GM21529 (cell line): ENCODE measurements at regions not wholly inside any gene's neighbourhood (a gene's known extent, or its start where the extent isn't known, plus 50 kb on each side); places are given as distances from the start of the nearest gene placed in this dataset.

Experiments
- ATAC-seq: cut with Tn5 transposase; IDR thresholded peaks from one replicate; pipeline ENCODE4 v1.9.1; 2021; ENCODE audit not compliant: unreplicated experiment

GRCh38 chr17:77854759-77855745 is 103.5 kb upstream of the TNRC6C start:
- no peak for ATAC-seq

- no peak for ATAC-seq
Measured at GRCh38 chr17:77856551-77857305, 101.8 kb upstream of the TNRC6C start.

DNA sequence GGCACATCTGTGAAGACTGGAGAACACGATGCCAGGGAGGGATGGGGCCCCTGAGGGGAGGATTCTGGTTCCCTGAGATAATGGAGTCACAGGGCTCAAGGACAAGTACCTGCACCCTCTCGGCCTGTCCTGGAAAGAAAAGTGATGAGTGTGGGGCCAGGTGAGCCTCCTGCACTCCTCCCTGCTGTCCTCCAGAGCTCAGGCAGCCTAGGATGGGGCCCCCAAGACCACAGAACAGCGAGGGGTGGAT is 101.3 kb upstream of the TNRC6C start:
- ATAC-seq: no peak

DNA sequence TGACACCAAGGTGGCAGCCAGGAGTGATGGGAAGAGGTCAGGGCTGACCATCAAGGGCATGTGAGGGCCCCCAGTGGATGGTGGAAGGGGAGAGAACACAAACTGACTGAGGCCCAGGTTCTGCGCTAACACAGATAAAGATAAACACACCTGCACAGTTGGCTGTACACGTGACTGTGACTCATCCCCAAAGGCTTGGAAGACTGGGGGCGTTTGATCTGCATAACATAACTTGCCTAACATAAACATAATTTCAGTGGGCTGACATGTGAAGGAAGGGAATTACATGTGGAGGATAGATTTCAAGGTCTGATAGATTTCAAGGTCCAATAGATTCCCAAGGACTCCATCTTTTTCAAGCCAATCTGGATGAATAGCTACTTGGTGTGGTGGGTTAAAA is 100.9 kb upstream of the TNRC6C start:
- no peak for ATAC-seq

DNA sequence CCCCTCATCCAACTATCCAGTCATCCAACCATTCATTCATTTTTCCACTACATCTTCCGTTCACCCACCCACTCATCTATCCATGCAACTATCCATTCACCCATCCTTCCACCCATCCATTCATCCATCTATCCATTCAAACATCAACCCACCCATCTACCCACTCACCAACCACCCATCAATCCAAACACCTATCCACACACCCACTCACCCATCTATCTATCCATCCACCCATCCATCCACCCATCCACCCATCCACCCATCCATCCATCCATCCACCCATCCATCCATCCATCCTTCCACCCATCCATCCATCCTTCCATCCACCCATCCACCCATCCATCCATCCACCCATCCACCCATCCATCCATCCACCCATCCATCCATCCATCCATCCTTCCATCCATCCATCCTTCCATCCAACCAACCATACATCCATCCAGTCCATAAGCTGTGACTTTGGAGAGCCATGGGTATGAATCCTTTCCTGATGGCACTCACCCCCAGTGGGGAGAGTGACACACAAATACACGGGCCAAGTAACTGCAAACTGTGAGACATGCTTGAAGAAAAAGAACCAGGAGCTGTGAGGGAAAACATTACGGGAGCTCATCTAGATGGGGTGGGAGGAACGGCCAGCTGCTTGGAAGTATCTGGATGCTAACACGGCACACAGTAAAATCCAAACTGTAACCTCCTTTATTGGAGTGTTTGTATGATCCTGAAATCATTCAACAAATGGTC is 100.0 kb upstream of the TNRC6C start:
- no peak for ATAC-seq

GRCh38 chr17:77859035-77859810 is 99.3 kb upstream of the TNRC6C start:
- ATAC-seq: no peak

GRCh38 chr17:77861133-77861695 is 97.3 kb upstream of the TNRC6C start:
- no peak for ATAC-seq

- no peak for ATAC-seq
Measured at GRCh38 chr17:77861981-77862645, 96.4 kb upstream of the TNRC6C start.

- ATAC-seq: no peak
Measured at GRCh38 chr17:77862890-77863813, 95.4 kb upstream of the TNRC6C start.

DNA sequence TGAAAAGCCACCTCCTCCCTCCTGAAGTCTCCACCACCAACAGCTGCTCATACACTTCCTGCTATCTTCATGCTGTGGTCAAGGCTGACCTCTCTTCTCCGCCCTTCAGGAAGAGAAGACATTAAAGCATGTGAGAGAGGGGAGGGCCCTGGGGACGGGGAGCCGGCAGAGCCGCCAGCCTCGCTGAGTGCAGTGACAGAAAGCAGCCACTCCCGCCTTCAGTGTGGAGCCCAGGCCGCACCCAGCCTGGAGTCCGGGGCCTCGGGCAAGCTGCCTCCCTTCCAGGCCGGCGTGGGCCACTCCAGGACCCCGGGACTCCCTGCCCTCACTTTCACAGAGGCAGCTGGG is 94.7 kb upstream of the TNRC6C start:
- no peak for ATAC-seq

DNA sequence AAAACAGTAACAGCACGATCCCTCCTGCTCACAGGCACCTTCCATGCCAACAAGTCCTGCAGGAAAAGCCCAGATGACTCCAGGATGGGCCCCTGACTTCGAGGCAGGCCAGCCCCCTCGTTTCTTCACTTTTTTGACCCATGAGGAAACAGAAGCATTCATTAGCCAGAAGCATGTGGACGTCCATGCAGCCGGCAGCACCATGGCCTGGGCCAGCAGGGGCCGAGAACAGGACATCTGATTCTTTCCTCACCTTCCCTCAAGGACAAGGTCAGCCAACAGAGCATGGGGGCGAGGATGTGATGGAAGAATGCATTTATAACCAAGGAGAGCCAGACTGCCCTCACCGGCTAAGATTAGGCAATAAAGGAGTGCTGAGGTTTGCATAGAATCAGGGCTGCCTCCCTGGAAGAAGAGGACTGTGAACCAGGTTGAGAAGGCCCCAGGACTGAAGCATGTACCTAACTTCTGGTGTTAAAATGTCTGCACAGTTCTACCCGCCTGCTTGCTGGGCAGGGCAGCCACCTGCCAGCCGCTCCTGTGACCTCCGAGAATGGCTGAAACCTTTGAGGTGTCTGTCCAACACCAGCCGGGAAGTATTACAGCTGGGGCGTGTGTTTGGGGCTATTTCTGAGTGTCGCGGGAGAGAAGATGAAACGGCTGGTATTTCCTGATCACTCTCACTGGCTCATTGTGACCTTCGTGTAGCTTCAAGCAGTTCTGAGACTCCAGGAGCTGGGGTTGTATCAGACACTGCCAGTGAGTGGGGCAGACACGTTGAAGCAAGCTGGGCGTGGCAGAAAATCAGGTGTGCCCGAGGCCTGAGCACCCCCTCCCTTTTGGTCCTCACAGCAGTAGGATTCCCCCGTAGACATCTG is 94.0 kb upstream of the TNRC6C start:
- ATAC-seq: no peak

DNA sequence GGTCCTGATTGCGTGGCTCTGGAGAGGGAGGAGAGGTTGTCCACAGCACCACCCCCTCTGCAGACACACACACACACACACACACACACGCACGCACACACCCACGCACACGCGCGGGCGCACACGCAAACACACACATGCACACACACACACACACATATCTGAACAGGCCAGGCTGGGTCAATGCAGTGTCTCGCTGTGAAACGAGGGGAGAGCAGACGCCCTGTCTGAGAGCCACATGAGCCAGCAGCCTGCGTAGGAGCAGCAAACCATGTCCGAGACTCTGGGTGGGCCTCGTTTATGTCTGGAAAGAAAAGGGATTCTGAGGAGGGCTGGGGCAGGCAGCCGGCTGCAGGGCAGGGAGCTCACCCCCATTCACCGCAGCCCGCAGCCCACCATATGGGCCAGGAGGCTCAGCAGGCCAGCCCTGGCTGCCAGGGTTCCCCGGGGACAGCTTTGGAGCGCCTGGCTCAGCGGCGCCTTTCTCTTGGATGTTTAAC is 93.3 kb upstream of the TNRC6C start:
- ATAC-seq: no peak

DNA sequence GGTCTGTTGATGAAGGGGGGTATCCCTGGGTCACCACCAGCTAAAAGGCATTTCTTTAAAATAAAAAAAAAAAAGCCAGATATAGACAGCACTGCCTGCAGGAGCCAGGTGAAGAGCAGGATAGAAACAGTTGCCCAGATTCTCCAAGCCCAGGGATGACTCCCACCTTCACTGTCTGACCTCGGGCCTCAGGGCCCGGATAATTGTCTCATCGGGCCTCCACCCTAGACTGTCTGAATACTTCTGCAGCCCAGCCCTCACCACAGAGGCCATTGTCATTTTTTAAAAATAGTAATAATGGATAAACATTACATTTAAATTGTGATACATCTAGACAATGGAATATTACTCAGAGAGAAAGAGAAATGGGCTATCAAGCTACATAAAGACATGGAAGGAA is 92.8 kb upstream of the TNRC6C start:
- ATAC-seq: no peak

DNA sequence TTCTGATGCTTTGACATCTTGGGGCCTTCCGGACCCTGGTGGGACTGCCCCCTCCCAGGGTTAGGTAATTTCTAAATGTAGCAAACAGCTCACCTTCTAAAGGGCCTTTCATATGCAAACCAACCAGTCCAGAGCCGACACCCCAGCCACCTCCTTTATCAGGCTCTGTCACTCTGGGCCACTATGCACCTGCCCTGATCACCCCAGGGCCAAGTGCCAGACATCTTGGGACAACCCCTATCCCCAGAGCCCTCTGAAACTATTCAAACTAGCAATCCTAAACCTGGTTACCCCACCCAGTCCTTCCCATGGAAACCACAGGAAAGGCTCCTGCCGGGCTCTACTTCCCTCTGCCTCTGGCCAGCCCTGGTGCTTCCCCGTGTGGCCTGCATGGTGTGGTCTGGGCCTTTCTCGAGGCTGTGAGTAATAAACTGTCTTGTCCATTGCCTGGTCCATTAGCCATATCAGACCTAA is 91.2 kb upstream of the TNRC6C start:
- no peak for ATAC-seq

- no peak for ATAC-seq
Measured at GRCh38 chr17:77867976-77868713, 90.4 kb upstream of the TNRC6C start.

GRCh38 chr17:77869041-77869599 is 89.4 kb upstream of the TNRC6C start:
- ATAC-seq: no peak

GRCh38 chr17:77869665-77870132 is 88.8 kb upstream of the TNRC6C start:
- peak; percentile 90 for ATAC-seq
